WTC11 (cell line): ENCODE measurements at regions not wholly inside any gene's neighbourhood (a gene's known extent, or its start where the extent isn't known, plus 50 kb on each side); places are given as distances from the start of the nearest gene placed in this dataset.

Experiments used
- FOXK1 ChIP-seq: sonication (generic); formaldehyde crosslinking; IDR thresholded peaks from 2 replicates; pipeline ENCODE4 v1.8.0; 2022; ENCODE audit warnings: mild to moderate bottlenecking, moderate library complexity, missing genetic modification reagents
- JAZF1 ChIP-seq: fragments of 250-450 bp; sonication (Bioruptor Pico); IDR thresholded peaks from 2 replicates; pipeline ENCODE4 v1.9.0; 2021; ENCODE audit warnings: moderate library complexity, mild to moderate bottlenecking, inconsistent platforms
- TF ChIP-seq, protein P1 (sequence below): fragments of 200-600 bp; IDR thresholded peaks from 2 replicates; pipeline ENCODE4 v1.8.0; 2022; ENCODE audit warnings: antibody characterized with exemption

DNA sequence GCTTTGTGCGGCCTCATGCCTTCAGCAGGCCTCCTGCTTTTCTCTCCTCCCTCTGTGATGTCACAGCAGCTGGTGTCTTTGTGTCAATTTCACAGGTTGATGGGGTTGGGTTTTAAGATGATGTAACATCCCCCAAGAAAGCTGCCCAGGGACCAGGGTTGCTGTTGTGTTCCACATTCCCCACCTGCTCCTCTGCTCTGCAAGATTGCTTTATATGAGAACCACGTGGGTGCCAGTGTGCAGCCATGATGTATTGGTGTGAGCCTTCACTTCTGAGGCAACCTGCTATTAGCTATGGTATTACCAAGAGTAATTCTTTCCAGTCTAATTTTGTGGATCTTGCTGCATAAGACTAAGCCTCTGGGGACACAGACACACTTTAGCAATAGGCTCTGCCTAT, 213.0 kb upstream of the ADAMTS16 start:
- TF ChIP-seq, protein P1, sequence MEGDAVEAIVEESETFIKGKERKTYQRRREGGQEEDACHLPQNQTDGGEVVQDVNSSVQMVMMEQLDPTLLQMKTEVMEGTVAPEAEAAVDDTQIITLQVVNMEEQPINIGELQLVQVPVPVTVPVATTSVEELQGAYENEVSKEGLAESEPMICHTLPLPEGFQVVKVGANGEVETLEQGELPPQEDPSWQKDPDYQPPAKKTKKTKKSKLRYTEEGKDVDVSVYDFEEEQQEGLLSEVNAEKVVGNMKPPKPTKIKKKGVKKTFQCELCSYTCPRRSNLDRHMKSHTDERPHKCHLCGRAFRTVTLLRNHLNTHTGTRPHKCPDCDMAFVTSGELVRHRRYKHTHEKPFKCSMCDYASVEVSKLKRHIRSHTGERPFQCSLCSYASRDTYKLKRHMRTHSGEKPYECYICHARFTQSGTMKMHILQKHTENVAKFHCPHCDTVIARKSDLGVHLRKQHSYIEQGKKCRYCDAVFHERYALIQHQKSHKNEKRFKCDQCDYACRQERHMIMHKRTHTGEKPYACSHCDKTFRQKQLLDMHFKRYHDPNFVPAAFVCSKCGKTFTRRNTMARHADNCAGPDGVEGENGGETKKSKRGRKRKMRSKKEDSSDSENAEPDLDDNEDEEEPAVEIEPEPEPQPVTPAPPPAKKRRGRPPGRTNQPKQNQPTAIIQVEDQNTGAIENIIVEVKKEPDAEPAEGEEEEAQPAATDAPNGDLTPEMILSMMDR = no peak
- TF ChIP-seq JAZF1 (CRISPR knock-in tag) (no peak), FOXK1 (no peak)
